ENCODE measurements at regions not wholly inside any gene's neighbourhood (a gene's known extent, or its start where the extent isn't known, plus 50 kb on each side); places are given as distances from the start of the nearest gene placed in this dataset.

DNA sequence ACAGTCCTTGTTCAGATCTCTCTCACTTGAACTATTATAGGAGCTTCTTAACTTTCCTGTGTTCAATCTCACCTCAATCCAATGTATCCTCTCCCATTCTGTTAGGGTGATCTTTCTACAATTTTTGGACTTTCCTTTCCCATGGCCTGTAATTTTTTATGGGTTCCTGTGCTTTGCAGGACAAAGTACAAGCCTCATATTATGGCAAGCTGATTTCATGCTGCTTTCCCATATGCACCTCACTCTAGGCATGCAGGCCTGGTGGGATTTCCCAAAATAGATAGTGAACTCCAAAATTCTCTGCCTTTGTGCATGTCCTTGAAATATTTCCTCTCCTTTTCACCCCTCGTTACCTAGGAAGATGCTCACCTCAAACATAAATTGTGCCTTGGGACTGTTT is 499.4 kb downstream of the NAV3 start:
- TF ChIP-seq, protein P1, sequence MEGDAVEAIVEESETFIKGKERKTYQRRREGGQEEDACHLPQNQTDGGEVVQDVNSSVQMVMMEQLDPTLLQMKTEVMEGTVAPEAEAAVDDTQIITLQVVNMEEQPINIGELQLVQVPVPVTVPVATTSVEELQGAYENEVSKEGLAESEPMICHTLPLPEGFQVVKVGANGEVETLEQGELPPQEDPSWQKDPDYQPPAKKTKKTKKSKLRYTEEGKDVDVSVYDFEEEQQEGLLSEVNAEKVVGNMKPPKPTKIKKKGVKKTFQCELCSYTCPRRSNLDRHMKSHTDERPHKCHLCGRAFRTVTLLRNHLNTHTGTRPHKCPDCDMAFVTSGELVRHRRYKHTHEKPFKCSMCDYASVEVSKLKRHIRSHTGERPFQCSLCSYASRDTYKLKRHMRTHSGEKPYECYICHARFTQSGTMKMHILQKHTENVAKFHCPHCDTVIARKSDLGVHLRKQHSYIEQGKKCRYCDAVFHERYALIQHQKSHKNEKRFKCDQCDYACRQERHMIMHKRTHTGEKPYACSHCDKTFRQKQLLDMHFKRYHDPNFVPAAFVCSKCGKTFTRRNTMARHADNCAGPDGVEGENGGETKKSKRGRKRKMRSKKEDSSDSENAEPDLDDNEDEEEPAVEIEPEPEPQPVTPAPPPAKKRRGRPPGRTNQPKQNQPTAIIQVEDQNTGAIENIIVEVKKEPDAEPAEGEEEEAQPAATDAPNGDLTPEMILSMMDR (IDR thresholded peaks at IDR 0.05) = no peak
- TF ChIP-seq POLR2A (IDR thresholded peaks at IDR 0.05) = no peak
